ENCODE measurements at regions not wholly inside any gene's neighbourhood (a gene's known extent, or its start where the extent isn't known, plus 50 kb on each side); places are given as distances from the start of the nearest gene placed in this dataset.

DNA sequence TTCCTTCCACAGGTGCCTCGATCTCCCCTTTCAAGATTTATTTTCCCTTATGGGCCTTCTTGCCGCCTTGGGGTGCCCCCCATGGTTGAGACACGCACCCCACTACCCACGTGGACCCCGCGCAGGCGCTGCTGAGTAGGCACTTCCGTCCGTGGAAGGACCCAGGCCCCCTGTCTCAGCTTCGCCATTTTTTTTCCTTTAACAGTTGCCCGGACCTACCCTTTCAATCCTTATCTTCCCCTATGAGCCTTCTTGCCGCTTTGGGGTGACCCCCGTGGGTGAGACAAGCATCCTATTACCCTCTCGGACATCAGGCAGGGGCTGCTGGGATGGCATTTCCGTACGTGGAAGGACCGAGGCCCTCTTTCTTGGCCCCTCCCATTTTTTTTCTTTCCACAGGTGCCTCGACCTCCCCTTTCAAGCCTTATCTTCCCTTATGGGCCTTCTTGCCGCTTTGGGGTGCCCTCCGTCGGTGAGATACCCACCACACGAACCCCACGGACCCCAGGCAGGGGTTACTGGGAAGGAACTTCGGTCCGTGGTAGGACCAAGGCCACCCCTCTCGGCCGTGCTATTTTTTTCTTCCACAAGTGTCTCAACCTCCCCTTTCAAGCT lies 268.2 kb downstream of the ALG10 start:
- no TSS peak for BruUV-seq (replicated peaks)

More for the DNA sequence above, 268.2 kb downstream of the ALG10 start:
- TF ChIP-seq, protein P1, sequence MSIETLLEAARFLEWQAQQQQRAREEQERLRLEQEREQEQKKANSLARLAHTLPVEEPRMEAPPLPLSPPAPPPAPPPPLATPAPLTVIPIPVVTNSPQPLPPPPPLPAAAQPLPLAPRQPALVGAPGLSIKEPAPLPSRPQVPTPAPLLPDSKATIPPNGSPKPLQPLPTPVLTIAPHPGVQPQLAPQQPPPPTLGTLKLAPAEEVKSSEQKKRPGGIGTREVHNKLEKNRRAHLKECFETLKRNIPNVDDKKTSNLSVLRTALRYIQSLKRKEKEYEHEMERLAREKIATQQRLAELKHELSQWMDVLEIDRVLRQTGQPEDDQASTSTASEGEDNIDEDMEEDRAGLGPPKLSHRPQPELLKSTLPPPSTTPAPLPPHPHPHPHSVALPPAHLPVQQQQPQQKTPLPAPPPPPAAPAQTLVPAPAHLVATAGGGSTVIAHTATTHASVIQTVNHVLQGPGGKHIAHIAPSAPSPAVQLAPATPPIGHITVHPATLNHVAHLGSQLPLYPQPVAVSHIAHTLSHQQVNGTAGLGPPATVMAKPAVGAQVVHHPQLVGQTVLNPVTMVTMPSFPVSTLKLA (IDR thresholded peaks at IDR 0.05) = no peak
- TF ChIP-seq, protein P2, sequence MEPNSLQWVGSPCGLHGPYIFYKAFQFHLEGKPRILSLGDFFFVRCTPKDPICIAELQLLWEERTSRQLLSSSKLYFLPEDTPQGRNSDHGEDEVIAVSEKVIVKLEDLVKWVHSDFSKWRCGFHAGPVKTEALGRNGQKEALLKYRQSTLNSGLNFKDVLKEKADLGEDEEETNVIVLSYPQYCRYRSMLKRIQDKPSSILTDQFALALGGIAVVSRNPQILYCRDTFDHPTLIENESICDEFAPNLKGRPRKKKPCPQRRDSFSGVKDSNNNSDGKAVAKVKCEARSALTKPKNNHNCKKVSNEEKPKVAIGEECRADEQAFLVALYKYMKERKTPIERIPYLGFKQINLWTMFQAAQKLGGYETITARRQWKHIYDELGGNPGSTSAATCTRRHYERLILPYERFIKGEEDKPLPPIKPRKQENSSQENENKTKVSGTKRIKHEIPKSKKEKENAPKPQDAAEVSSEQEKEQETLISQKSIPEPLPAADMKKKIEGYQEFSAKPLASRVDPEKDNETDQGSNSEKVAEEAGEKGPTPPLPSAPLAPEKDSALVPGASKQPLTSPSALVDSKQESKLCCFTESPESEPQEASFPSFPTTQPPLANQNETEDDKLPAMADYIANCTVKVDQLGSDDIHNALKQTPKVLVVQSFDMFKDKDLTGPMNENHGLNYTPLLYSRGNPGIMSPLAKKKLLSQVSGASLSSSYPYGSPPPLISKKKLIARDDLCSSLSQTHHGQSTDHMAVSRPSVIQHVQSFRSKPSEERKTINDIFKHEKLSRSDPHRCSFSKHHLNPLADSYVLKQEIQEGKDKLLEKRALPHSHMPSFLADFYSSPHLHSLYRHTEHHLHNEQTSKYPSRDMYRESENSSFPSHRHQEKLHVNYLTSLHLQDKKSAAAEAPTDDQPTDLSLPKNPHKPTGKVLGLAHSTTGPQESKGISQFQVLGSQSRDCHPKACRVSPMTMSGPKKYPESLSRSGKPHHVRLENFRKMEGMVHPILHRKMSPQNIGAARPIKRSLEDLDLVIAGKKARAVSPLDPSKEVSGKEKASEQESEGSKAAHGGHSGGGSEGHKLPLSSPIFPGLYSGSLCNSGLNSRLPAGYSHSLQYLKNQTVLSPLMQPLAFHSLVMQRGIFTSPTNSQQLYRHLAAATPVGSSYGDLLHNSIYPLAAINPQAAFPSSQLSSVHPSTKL (CRISPR knock-in tag; IDR thresholded peaks at IDR 0.05) = no peak
- TF ChIP-seq, protein P3, sequence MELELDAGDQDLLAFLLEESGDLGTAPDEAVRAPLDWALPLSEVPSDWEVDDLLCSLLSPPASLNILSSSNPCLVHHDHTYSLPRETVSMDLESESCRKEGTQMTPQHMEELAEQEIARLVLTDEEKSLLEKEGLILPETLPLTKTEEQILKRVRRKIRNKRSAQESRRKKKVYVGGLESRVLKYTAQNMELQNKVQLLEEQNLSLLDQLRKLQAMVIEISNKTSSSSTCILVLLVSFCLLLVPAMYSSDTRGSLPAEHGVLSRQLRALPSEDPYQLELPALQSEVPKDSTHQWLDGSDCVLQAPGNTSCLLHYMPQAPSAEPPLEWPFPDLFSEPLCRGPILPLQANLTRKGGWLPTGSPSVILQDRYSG (CRISPR knock-in tag; IDR thresholded peaks at IDR 0.05) = no peak
- TF ChIP-seq ZNF772 (CRISPR knock-in tag; IDR thresholded peaks at IDR 0.05) = no peak
- no peak for TF ChIP-seq RBFOX2 (IDR thresholded peaks at IDR 0.05; ENCODE audit: low read depth, low read length)
- Histone ChIP-seq H3K79me2 (ENCODE audit: insufficient read depth, low read length) (no peaks in the 10 kb centered on the region), H3K4me2 (ENCODE audit: low read depth, low read length) (no peak overlapping the region), H2AFZ (ENCODE audit: low read length) (no peak overlapping the region), H3K4me3 (replicated peaks in 1 of 3; ENCODE audit: insufficient read depth in 1 of 3, low read depth in 2 of 3, low read length in 3 of 3) (no peak overlapping the region), H3K27ac (ENCODE audit: extremely low read length, insufficient read depth, low read length) (no peak overlapping the region), H3K9ac (ENCODE audit: insufficient read depth, low read depth, low read length) (no peak overlapping the region), H3K4me1 (ENCODE audit: insufficient read depth, low read length) (no peaks in the 10 kb centered on the region), H3K36me3 (replicated peaks in 1 of 2; ENCODE audit: control insufficient read depth in 1 of 2, insufficient read depth in 2 of 2, low read length in 2 of 2) (no peaks in the 10 kb centered on the region), H4K20me1 (ENCODE audit: insufficient read depth, low read length) (no peaks in the 10 kb centered on the region), H3K9me3 (ENCODE audit: low read length) (peaks cover 8% of the 10 kb centered on the region; the same call in 1 of the 2 replicates), H3K27me3 (ENCODE audit: control insufficient read depth in 1 of 2, insufficient read depth in 2 of 2, low read length in 2 of 2) (peaks cover 1 to 7% of the 10 kb centered on the region in 2 experiments; a peak in 1 of 5 replicates)
- POLR2A ChIA-PET = no interaction called here
- WGBS (ENCODE audit: low lambda C conversion rate) = 8% methylated on average over 27 of the region's 27 CpGs
- ATAC-seq (no peak), DNase-seq (ENCODE audit: low spot score) (no peak), FAIRE-seq (no peak)
- in situ Hi-C loops (cut with HindIII; ENCODE audit: extremely low pct_ligation_motif_present, low pct_unique_long_range_greater_than_20kb) = no loop called here
- CTCF ChIA-PET (ENCODE audit: low intra/inter-chr PET ratio, low total read pairs) = no interaction called here
- intact Hi-C loops (cut with micrococcal nuclease; ENCODE audit: unreplicated experiment) = no loop called here

Data from HepG2 (cell line).